ENCODE measurements at regions not wholly inside any gene's neighbourhood (a gene's known extent, or its start where the extent isn't known, plus 50 kb on each side); places are given as distances from the start of the nearest gene placed in this dataset.

DNA sequence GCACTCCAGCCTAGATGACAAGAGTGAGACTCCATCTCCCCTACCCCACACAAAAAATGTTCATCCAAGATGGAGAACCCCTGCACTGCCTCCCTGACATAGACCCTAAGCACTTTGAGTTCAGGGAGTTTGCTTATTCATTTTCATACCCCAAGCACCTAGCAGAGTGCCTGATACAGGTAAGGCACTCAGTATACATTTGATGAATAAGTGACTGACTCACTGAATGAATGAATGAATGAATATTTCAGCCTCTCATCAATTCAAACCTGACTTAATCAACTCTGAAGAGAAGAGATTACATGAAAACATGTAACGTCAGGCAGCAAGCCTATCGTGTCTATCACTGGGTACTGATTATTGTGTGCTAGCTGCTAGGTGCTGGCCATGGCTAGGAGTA lies 121.3 kb upstream of the GADD45A start:
- no peak for DNase-seq

DNA sequence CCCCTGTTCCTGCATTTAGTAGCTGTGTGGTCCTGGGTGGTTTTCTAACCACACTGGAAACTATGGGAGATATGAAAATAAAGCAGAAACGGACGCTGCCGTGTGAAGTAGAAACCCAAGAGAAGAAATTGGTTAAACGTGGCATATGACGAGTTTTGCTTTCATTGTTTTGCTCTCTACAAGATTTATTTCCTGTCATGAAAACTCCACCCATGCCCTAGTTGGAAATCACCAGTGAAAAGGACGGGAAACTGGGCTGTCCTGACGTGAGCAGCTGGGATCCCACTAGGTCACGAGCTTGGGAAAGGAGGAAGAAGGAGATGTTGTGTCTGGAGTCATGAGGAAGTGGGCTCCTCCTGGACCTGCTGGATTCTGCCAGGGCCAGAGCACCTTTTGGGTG lies 120.8 kb upstream of the GADD45A start:
- DNase-seq = no peak

DNA sequence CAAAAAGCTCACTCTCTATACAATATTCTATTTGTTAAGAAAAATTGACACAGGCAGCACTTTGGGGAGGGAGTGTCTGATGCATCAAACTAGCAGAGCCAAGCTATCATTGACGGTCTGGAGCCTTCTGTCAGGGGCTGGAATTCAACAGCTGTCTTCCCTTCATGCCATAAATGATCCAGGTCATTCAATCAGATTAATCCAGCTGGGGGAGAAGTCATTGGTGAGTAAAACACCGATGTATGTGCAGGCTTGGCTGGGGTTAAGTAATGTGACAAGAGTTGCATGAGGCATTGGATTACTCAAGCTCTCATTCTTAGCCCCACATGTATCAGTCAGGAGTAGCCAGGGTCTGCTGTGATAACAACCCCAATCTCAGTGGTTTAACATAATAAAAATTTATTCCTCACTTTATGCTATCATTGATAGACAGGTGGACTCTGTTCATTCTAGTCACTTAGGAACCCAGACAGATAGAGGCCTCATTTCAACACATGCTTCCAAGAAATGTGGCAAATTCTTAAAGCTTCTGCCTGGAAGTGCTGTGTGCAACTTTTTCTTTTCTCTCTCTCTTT lies 118.1 kb upstream of the GADD45A start:
- no peak for DNase-seq

DNA sequence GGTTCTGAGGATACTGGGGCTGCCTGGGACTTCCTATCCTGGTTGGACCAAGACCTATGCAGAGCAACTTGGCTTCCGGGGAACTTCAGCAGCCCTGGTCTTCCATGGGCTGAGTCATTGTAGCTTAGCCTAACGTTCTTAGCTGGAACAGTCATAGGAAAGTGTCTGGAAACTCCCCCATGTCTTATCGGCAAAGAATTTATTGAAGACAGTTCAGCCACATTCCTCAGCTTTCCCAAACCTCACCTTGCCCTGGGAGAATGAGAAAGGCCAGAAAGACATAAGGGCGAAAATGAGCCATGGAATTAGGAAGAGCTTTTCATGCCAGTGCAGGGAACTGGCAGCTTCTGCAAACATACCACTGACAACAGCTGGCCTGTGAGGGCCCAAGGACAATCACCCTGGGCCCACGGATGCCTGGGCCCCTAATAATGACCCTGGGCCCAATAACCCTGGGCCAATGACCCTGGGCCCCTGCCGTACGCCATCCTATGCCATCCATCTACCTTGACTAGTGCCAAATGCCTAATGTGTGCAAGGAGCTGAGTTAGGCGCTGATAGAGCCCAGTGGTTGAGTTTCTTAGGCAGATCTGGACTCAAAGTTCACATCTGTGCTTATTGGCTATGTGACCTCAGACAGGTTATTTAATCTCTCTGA lies 114.4 kb upstream of the GADD45A start:
- DNase-seq = no peak

DNA sequence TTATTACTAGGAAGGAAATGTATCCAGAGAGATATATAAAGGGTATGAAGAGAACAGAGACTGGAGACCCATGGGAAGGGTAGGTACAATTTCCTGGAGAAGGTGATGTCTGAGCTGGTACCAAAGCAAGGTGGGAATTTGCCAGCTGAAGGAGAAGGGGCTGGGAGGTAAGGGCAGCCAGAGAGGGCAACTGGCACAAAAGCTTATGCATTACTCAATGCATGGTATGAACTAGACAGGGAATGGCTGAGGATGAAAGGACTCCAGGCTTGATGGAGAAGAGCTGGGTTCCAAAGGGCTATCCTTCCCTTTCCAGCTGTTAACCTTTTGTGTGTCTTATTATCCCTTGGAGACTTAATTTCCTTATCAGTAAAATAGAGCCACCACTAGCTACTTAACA lies 113.6 kb upstream of the GADD45A start:
- DNase-seq = no peak

DNA sequence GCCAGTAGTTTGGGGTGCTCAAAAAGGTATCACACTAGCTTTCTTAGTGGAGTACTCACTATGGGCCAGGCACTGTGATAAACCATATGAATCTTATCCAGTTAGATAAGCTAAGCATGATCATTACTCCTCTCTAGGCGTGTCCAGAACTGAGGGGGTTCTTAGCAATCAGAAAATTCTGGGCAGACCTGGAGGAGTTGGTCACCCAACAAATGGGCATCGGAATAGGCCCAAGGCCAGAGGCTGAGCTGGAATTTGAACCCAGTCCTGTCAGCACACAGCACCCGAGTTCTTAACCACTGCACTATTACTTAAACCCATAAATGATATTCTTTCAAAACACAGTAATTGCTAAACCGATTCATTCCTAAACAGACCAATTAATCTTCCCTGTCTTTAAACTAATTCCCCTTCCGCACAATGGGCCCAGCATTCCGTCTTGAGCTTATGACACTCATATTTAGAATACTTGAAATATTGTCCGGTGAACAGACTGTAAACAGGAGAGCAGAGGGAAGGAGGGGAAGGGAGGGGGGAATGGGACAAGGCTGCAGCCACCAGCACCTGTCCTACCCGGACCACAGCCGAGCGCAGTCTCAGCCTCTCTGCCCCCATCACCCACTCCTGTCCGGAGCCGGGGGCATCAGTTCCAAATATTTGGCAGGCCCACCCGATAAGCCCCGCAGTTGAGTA lies 113.0 kb upstream of the GADD45A start:
- DNase-seq = no peak

DNA sequence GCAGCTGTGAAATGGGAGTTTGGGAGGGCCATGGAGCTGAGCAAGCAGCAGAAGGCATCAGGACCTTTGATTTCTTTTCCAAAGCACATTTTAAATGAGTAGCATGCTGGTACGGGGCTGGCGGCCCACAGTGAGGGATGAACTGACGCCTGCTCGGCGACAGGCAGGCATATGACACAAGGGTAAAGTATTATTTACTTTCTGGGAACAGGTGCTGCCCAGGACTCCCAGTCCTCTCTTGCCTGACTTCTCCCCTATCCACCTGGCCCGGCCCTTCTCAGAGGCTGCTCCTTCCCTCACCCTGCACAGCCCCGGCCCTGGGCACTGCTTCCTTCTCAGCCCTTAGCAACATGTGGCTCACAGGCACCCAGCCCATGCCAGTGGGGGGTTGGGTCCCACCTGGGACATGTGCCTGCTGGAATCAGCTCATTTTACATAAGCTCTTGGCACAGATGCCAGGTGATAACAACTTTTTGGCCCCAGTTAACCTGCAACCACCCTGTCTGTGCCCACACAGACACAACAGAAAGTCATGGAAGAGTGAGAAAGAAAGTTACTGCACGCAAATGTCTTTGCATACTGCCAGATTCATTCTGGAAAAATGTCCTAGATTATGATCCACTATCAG lies 112.3 kb upstream of the GADD45A start:
- no peak for DNase-seq

DNA sequence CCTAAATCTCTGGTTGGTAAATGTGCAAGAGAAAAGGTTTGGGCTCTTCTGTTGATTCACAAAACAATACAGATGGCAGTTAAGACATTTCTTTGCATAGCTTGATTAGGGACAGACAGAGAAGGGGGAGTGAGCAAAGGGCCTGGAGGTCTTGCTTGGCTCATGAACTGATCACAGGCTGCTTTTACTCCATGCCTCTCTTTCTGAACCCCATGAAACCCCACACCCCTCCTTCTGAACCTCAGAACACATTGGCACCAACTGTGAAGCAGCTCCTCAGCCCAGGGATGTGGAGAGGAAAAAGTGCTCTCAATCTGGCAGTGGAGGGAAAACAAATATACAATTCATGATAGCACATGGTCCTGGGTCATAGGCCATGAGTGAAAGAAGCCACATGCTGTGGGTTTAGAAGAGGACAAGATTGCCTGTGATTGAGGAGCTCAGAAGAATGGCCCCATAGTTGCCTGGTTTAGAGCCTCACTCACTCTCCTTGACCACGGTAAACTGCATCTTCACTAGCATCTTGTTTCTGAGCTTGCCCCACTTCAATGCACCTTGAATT lies 111.6 kb upstream of the GADD45A start:
- DNase-seq = no peak

DNA sequence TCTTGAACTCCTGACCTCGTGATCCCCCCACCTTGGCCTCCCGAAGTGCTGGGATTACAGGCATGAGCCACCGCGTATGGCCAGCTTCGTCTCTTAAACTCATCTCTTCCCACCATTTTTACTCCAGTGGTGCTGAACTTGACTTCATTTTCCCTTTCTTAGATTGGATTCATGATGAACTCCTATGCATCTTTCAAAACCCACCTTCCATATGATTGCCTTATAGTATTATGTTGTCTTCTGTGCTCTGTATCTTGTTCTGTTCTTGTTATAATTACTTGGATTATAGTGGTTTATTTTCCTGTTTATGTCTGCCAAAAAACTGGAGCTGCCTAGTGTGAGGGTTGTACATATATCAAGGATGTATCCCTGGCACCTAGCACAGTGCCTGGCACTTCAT lies 110.8 kb upstream of the GADD45A start:
- no peak for DNase-seq

DNA sequence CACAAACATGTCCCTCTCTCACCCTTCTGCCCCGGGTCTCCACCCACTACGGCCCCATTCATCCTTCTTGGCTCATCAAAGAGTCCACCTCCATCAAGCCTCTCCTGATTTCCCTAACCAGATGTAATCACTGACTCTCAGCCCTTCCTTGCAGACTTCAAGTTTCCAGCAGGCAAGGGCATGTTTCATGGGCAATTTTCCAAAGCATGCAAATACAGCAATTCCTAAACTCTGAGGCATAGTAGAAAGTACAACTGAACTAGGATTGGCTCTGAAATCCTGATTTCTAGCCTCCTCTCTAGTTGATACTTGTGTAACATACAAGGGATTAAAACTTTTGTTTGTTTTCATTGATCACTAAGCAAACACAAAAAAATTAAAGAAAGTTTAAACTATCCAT lies 109.1 kb upstream of the GADD45A start:
- DNase-seq = no peak

DNA sequence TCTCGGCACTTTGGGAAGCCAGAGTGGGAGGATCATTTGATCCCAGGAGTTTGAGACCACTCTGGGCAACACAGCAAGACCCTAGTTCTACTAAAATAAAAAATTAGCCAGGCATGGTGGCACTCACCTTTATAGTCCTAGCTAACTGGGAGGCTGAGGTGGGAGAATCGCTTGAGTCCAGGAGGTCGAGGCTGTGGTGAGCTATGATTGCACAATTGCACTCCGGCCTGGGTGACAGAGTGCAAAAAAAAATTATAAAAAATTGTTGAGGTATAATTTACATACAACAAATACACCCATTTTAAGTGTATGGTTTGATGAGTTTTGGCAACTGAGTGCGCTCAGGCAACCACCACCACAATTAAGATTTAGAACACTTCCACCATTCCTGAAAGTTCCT lies 108.5 kb upstream of the GADD45A start:
- DNase-seq = no peak

DNA sequence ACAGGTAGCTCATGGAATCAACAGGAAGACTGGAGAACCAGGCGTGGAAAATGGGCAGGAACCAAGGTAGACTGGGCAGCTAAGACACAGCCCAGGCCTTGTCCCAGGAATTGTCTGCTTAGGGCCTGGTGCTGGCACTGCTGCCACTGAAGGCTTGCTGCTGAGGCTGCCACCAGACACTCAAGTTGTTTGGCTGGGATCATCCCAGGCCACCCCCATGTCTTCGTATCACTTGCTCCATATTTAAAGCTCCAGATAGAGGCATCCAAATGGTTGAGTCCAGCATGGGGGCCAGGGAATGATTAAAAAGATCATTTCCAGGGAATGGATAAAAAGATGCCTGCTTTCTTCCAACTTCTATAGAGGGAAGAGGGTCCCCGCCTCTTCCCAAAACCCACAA lies 107.4 kb upstream of the GADD45A start:
- no peak for DNase-seq

DNA sequence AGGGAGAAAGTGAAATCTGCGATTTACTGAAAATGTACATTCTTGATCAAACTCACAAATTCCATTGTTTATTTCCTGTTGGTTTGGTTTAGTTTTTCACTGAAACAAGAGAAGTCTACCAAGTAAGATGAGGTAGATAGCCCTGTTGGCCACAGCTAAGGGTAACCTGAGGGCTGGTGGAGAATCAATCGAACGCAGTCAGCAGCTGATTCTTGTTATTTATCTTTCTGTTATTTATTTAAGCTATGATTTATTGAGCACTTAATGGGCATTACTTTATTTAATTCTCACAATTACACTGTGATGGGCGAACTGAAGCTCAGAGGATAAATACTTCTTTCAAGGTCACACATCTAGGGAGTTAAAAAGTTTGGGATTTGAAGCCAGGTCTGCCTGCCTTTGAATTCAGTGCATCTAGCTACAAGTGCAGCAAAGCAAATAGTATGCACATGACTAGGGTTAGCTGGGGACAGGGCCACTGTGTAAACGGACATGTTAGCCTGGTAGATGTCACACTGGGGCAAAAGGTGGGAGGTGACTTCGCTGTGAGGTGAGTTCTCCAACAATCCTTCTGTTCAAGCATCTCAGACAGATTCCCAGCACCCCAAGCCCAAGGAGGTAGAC lies 106.5 kb upstream of the GADD45A start:
- DNase-seq = no peak

DNA sequence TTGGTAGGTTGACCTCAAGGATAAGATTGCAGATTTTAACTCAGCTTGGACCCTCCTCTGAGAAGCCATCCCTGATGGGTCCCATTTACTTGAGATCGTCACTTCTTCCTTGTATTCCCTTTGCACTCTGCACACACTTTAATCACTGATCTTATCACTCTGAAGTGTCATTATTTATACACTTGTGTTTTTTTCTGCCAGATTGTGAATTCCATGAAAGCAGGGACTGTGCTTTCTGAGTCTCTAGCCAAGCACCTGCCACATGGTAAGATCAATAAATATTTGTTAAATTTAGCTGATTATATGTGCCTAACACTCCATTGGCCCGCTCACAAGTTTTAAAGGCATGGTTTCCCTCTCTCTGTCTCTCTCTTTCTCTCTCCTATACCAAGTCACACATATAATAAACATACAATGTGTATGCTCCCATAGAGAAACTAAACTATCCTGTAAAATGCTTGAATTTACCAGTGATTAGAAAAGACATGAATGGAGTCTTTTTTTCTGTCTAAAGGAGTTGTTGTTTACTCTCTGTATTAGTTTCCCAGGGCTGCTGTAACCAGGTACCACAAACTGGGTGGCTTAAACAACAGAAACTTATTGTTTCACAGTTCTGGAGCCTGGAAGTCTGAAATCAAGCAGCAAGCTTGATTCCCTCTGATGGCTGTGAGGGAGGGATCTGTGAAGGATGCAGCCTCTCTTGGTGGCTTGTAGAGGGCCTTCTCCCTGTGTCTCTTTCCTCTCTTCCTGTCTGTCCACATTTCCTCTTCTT lies 105.2 kb upstream of the GADD45A start:
- DNase-seq = no peak

DNA sequence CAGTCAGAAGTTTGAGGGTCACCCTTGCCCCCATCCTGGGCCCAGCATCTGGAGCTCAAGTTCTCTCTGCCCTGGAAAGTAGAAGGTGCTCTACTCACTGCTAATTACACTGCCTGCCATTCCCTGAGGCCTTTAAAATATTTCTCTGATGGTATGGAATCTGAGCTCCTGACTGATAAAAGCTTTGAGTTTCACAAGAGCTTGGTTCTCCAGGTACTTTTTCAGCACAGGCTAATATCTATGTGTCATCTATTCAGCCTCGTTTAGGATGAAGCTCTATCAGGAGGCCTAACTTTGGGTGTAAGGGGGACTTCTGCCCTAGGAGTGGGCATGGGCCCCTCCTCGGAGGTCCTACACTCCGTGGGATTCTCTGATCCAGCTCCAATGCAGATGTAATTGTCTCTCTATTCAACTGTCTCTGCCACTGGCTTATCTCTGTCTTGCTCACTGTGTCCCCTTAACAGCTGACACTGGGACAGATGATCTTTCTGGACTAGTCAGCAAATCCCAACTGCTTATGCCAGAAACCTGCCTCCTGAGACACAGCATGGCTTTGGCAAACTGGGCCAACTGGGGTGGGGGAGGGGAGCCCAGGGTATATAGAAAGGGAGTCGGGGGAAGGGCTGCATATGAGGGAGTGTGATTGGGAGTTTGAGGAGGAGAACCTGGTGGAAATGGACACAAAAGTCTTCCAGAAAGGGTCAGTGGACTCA lies 104.2 kb upstream of the GADD45A start:
- DNase-seq = no peak

DNA sequence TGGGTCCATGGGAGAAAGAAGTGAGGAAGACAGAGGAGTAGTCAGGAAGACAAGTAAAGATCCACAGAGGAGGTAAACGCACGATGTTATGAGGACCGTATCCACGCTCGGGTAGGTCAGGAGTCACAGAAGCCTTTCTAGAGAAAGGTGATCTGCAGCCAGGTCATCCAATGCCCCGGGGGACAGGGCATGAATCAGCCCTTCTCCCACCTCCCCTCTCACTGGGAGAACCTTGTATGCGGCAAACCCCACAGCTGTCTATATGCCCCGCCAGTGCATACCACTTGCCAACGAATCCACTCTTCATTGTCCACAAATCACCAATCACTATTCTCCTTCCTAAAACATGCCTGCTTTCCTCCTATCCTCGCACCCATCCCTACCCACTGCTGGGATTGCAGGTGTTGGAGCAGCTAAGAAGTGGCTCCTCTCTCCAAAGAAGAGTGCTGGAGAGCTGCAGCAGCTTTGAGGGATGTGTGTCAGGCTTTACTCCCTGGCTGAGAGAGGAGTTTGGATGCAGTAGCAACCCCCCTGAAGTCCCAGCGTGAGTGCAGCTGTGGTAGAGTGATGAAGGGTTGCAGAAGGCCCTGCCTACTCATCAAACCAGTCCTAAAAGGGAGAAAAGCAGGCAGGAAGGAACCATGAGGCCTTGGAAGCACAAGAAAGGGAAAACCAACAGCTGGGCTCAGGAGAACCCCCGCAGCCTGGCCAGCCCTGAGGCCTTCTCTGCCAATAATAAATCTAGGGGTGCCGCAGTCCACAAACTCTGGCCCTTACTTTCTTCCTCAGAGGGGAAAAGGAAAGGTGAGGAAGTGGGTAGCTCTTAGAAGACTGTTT lies 102.2 kb upstream of the GADD45A start:
- no peak for DNase-seq

DNA sequence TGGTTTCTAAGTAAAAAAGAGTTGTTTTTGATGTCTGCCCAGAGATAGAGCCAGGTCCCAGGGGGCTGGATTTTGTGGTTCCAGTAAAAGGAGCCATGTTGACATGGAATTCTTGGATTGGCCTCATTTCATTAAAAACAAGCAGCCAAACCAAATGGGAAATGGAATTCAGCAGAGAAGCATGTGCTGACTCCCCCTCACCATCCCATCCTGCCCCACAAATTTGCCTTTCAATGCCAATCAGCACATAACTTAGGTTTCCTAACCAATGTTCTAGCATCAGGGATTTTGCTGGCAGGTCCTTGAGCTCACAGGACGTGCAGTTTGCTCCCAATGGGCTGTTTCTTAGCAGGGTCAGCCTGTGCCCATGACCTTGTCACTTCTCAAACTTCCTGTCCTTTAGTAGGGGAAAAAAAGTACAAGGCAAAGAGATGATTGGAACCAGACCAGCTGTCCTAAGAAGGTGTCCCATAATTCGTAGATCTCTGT lies 101.5 kb upstream of the GADD45A start:
- DNase-seq = no peak

DNA sequence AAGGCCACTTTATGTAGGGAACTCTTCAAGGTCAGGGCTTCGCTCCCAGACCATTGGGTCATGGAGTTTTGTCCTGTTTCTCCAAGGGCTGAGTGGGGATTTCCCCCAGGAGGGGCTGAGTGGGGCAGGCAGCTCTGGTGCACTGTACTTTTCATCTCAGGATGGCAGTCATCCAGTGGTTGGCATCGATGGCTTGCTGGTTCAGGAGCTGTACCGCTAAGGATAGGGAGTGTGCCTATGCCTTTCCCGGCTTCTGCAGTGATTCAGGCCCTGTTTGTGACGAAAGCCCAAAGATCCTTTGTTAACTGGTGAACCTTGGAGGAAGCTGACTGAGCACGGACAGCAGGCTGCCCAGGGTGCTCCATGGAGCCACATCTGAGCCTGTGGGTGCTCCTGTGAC lies 100.1 kb upstream of the GADD45A start:
- no peak for DNase-seq

DNA sequence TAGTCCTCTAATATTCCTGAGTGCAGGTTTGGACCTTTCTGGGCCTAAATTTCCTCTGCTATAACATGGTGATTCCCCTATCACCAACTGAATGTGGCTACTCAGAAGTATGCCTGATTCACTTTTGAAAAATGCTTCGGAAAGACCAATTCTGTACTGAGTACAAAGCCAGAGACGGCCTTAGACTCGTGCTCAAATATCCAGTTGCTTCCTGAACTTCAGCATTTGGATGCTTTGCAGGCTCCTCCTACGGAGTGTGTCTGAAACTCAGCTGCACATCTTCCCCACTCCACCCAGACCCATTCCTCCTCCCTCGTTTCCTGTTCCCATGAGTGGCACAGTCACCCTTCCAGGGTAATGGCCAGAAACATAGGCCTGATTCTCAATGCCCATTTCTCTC lies 98.4 kb upstream of the GADD45A start:
- no peak for DNase-seq

DNA sequence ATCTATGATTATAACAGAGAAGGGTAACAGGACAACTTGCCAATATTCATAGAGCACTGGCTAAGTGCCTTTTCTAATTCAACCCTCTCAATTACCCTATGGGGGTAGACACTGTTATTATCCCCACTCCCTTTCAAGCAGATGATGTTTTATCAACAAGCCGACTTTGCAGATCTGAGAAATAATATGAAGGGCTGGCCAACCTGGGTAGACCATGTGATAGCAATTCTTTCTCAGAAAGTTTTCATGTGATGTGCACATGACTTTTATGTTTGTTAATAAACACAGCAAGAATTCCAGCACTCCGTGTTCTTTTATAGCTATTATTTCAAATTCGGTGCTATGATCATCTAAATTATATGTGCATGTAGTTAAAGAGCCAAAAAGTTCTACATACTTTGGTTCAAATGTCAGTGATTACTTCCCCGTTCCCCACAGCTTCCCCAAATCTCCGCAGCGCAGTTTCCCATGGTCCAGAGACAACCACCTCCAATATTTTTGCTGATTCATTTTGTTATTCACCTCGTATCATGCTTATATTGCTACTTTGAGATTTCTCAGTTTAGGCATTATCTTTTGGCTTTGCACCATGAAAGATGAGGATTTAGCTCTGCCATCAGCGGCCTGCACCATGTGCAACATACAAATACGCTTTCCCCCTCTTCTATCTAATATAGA lies 96.7 kb upstream of the GADD45A start:
- DNase-seq = no peak

All from activated T-cell treated with anti-CD3 and anti-CD28 coated beads, Interleukin-2, amount 50 U/mL, for 48 hours (primary cell).